Mesendoderm (in vitro differentiated cells): ENCODE measurements at regions not wholly inside any gene's neighbourhood (a gene's known extent, or its start where the extent isn't known, plus 50 kb on each side); places are given as distances from the start of the nearest gene placed in this dataset.
A peak's percentile ranks its signal among the peaks of the same experiment; 100 is the strongest.

Experiments used
- DNase-seq: peaks from one replicate; pipeline ENCODE4 v3.0.0; 2013
- H2AK5ac ChIP-seq: 2 replicates; pipeline ENCODE4 v1.6.1; 2013; ENCODE audit warnings: low read length, inconsistent platforms
- H2BK120ac ChIP-seq: 2 replicates; pipeline ENCODE4 v1.6.1; 2013; ENCODE audit warnings: low read depth, mild to moderate bottlenecking, low read length, moderate library complexity, mixed read lengths
- H2BK15ac ChIP-seq: replicated peaks from 2 replicates; pipeline ENCODE4 v1.6.1; 2013; ENCODE audit warnings: low read depth, mild to moderate bottlenecking, moderate library complexity
- H2BK5ac ChIP-seq: 2 replicates; pipeline ENCODE4 v1.6.1; 2013; ENCODE audit warnings: low read length, inconsistent platforms
- H3K18ac ChIP-seq: 2 replicates; pipeline ENCODE4 v1.6.1; 2013; ENCODE audit warnings: mild to moderate bottlenecking, low read length, mixed read lengths
- H3K23ac ChIP-seq: one replicate; pipeline ENCODE4 v1.6.1; 2013; ENCODE audit warnings: low read length
- H3K27ac ChIP-seq: 2 replicates; pipeline ENCODE4 v1.5.1; 2013; ENCODE audit warnings: low read depth, mild to moderate bottlenecking, inconsistent platforms, low read length, moderate library complexity
- H3K27me3 ChIP-seq: 2 replicates; pipeline ENCODE4 v1.6.1; 2013; ENCODE audit warnings: low read length, control low read depth, mild to moderate bottlenecking, inconsistent platforms; ENCODE audit not compliant: insufficient read depth, poor library complexity
- H3K36me3 ChIP-seq: 2 replicates; pipeline ENCODE4 v1.6.1; 2013; ENCODE audit warnings: low read length, inconsistent platforms; ENCODE audit not compliant: control insufficient read depth, insufficient read depth
- H3K4ac ChIP-seq: one replicate; pipeline ENCODE4 v1.6.1; 2013; ENCODE audit warnings: low read depth, mild to moderate bottlenecking, low read length, moderate library complexity
- H3K4me1 ChIP-seq: 2 replicates; pipeline ENCODE4 v1.6.1; 2013; ENCODE audit warnings: low read depth, low read length, inconsistent platforms; ENCODE audit not compliant: control insufficient read depth
- H3K4me2 ChIP-seq: 2 replicates; pipeline ENCODE4 v1.6.1; 2013; ENCODE audit warnings: low read length
- H3K4me3 ChIP-seq: 2 replicates; pipeline ENCODE4 v1.5.1; 2013; ENCODE audit warnings: mild to moderate bottlenecking, low read length
- H3K56ac ChIP-seq: one replicate; pipeline ENCODE4 v1.6.1; 2013; ENCODE audit warnings: low read length
- H3K79me1 ChIP-seq: 2 replicates; pipeline ENCODE4 v1.6.1; 2013; ENCODE audit warnings: low read length, inconsistent platforms
- H3K79me2 ChIP-seq: 2 replicates; pipeline ENCODE4 v1.6.1; 2013; ENCODE audit warnings: mild to moderate bottlenecking, low read length; ENCODE audit not compliant: control insufficient read depth, insufficient read depth
- H3K9ac ChIP-seq: 2 replicates; pipeline ENCODE4 v1.6.1; 2013; ENCODE audit warnings: low read length, inconsistent platforms
- H4K5ac ChIP-seq: one replicate; pipeline ENCODE4 v1.6.1; 2013; ENCODE audit warnings: low read length
- H4K8ac ChIP-seq: one replicate; pipeline ENCODE4 v1.6.1; 2013; ENCODE audit warnings: low read depth, mild to moderate bottlenecking, control low read depth, low read length, moderate library complexity
- WGBS: extraction: QIAGEN DNeasy Blood & Tissue Kit; methylation state at CpG from one replicate; pipeline ENCODE4 v1.1.7; 2013; ENCODE audit warnings: low lambda C conversion rate, missing lambda C conversion rate; ENCODE audit not compliant: insufficient coverage; ENCODE audit errors: extremely low coverage; 5-methylcytosine and 5-hydroxymethylcytosine counted together

DNA sequence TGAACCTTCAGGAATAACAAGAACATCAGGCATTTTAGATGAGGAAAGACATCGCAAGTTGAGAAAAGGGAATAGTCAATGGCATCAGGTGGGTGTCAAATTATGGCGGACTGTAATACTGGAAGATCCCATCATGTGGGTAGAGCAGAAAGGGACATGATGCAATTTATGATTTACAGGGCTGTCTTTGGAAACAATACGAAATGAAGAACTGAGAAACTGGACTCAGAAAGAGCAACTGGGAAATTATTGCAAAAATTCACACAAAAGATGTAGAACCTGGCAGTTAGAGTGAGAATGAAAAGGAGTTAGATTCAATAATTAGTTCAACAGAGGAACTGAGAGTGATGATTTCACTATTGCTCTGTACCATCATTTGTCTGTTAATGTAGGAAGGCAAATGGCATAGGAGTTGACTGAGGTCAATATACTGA lies 1635.0 kb upstream of the ACVR2A start:
- no CpG with 5 or more reads among the region's 3 CpGs for WGBS

DNA sequence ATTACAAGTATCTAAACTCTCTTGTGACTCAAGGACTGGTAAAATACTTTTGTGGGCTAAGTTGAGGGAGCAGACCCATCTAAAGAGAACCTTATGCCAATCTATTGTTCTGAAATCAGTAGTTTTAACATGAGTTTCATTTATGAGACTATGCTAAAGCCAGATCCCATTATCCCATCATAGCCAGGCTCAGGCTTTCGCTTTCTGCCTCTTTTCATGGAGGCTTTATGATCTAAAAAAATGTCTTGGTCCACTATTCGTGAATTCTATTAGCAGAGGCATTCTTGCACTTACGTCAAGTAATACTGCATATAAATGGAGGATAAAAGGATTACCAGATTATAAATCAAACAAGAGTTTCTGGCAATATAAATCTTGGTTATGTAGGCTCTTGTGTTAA lies 1636.9 kb upstream of the ACVR2A start:
- H3K9ac ChIP-seq = no peak overlapping the region
- H2AK5ac ChIP-seq = no peak overlapping the region
- no peak overlapping the region for H4K8ac ChIP-seq
- no peaks in the 10 kb centered on the region for H3K27me3 ChIP-seq
- H3K27ac ChIP-seq = no peak overlapping the region
- no peak overlapping the region for H3K56ac ChIP-seq
- H3K79me2 ChIP-seq = no peaks in the 10 kb centered on the region
- no peak overlapping the region for H3K4ac ChIP-seq
- no CpG with 5 or more reads among the region's 3 CpGs for WGBS
- H3K36me3 ChIP-seq = no peaks in the 10 kb centered on the region
- no peak overlapping the region for H2BK15ac ChIP-seq
- no peak overlapping the region for H3K18ac ChIP-seq
- no peaks in the 10 kb centered on the region for H3K4me1 ChIP-seq
- no peak overlapping the region for H2BK120ac ChIP-seq
- H3K4me3 ChIP-seq = no peak overlapping the region
- no peak overlapping the region for H3K4me2 ChIP-seq
- no peak overlapping the region for H2BK5ac ChIP-seq
- H4K5ac ChIP-seq = no peak overlapping the region
- DNase-seq = no peak
- H3K79me1 ChIP-seq = no peaks in the 10 kb centered on the region
- no peak overlapping the region for H3K23ac ChIP-seq

More for the DNA sequence above, 1635.0 kb upstream of the ACVR2A start:
- H3K79me1 ChIP-seq = no peaks in the 10 kb centered on the region
- H3K4me3 ChIP-seq = no peak overlapping the region
- no peaks in the 10 kb centered on the region for H3K4me1 ChIP-seq
- H3K36me3 ChIP-seq = no peaks in the 10 kb centered on the region
- H2BK15ac ChIP-seq = no peak overlapping the region
- DNase-seq = no peak
- H4K5ac ChIP-seq = no peak overlapping the region
- no peak overlapping the region for H3K9ac ChIP-seq
- H3K23ac ChIP-seq = no peak overlapping the region
- H3K56ac ChIP-seq = no peak overlapping the region
- H2BK5ac ChIP-seq = no peak overlapping the region
- no peaks in the 10 kb centered on the region for H3K27me3 ChIP-seq
- no peak overlapping the region for H3K27ac ChIP-seq
- no peak overlapping the region for H3K4ac ChIP-seq
- no peak overlapping the region for H3K4me2 ChIP-seq
- no peak overlapping the region for H4K8ac ChIP-seq
- no peak overlapping the region for H2AK5ac ChIP-seq
- H3K18ac ChIP-seq = no peak overlapping the region
- H2BK120ac ChIP-seq = no peak overlapping the region
- no peaks in the 10 kb centered on the region for H3K79me2 ChIP-seq

DNA sequence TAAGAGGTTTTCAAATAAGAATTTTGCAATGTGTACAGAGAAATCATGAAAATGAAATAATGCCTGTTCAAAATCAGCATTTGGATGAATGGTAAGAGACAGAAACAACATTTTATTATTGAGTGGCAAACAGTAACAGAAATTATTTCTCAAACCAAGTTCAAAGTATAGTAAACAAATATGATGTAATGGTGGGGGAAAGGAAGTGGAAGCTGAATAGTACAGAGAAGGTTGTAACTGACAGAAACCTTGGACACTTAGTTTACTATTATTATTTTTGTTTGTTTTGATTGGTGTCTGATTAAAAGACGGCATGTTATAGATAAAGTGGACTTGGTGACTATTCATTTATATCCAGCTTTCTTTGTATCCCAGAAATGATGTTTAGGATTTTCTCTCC lies 1637.4 kb upstream of the ACVR2A start:
- Histone ChIP-seq H4K8ac (no peak overlapping the region), H3K23ac (no peak overlapping the region), H3K4me2 (no peak overlapping the region), H3K79me2 (no peaks in the 10 kb centered on the region), H2BK120ac (no peak overlapping the region), H3K4me3 (no peak overlapping the region), H2BK5ac (no peak overlapping the region), H3K27me3 (no peaks in the 10 kb centered on the region), H3K9ac (no peak overlapping the region), H4K5ac (no peak overlapping the region), H2AK5ac (no peak overlapping the region), H3K79me1 (no peaks in the 10 kb centered on the region), H3K18ac (no peak overlapping the region), H3K36me3 (no peaks in the 10 kb centered on the region), H3K4ac (no peak overlapping the region), H2BK15ac (no peak overlapping the region), H3K27ac (no peak overlapping the region), H3K56ac (no peak overlapping the region), H3K4me1 (no peaks in the 10 kb centered on the region)
- DNase-seq = no peak
- WGBS = no CpG with 5 or more reads among the region's 1 CpG

DNA sequence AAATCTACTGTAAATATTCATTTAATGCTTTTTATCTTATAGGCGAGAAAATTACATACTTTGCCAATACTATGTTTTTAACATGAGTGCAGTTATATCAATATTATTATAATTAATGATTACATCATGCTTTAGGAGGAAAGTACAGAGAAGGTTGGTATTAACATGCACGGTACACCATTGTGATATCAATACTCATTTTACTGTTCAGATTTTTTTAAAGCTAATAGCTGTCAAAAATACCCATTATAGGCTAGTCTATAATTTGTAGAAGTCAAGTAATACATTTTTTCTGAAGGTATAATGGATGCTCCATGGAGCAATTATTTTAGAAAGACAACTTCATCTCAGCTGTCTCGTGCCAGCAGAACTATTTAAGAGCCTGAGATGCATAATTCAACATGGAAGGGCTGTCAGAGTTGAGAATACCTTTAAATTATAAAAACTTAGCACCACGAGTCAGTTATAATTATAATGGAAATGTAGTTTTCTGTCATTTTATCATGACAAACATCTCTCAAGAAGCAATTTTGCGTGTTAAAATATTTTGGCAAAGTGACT lies 1641.7 kb upstream of the ACVR2A start:
- Histone ChIP-seq H3K4ac (no peak overlapping the region), H3K79me1 (no peaks in the 10 kb centered on the region), H3K4me2 (no peak overlapping the region), H3K4me3 (no peak overlapping the region), H3K18ac (no peak overlapping the region), H2AK5ac (no peak overlapping the region), H3K23ac (no peak overlapping the region), H4K5ac (no peak overlapping the region), H2BK15ac (no peak overlapping the region), H3K36me3 (no peaks in the 10 kb centered on the region), H2BK120ac (no peak overlapping the region), H3K4me1 (no peaks in the 10 kb centered on the region), H2BK5ac (no peak overlapping the region), H3K56ac (no peak overlapping the region), H3K27ac (no peak overlapping the region), H3K9ac (no peak overlapping the region), H3K79me2 (no peaks in the 10 kb centered on the region), H3K27me3 (no peaks in the 10 kb centered on the region), H4K8ac (no peak overlapping the region)
- WGBS = no CpG with 5 or more reads among the region's 5 CpGs
- DNase-seq = no peak

DNA sequence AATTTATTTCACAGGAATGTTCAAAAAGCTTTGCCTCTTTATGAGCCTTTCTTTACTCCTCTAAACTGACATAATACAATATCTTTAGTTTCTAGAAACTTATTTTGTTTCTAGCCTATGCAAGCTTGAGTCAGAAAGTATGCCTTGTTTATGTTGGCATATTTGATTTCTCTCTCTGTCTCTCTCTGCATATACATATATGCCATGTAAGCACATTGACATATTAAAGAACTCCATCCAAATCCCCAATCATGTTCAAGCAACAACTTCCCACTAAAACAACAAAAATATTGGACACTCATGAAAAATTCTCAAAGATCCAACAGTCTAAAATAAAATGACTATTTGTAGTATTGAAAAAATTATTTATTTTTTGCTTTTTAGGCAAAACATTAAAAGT lies 1651.2 kb upstream of the ACVR2A start:
- no peak overlapping the region for H4K8ac ChIP-seq
- DNase-seq = no peak
- no peak overlapping the region for H2BK5ac ChIP-seq
- no peak overlapping the region for H3K23ac ChIP-seq
- H3K4me2 ChIP-seq = no peak overlapping the region
- no peak overlapping the region for H3K27ac ChIP-seq
- H2BK120ac ChIP-seq = no peak overlapping the region
- H3K9ac ChIP-seq = no peak overlapping the region
- H2AK5ac ChIP-seq = no peak overlapping the region
- no peaks in the 10 kb centered on the region for H3K4me1 ChIP-seq
- H3K79me2 ChIP-seq = no peaks in the 10 kb centered on the region
- no peak overlapping the region for H3K18ac ChIP-seq
- no peak overlapping the region for H4K5ac ChIP-seq
- H3K56ac ChIP-seq = no peak overlapping the region
- no peaks in the 10 kb centered on the region for H3K27me3 ChIP-seq
- H3K36me3 ChIP-seq = no peaks in the 10 kb centered on the region
- no peak overlapping the region for H2BK15ac ChIP-seq
- no peak overlapping the region for H3K4ac ChIP-seq
- H3K4me3 ChIP-seq = no peak overlapping the region
- H3K79me1 ChIP-seq = no peaks in the 10 kb centered on the region

DNA sequence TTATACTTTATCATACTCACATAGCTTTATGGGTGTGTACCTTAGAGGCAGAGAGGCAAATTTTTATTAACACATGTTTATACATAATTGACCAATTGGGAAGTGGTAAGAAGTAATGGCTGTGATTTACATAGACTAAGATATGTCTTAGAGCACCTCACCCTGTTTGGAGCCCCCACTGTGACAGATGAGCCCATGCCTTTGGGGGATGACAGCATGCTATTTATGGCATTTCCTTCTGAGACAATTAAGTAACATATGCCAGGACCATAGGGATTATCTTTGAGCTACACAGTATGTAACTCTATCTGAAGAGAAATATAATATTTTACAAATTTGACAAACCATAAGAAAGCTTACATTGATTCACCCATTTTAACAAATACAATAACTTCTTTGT lies 1655.3 kb upstream of the ACVR2A start:
- Histone ChIP-seq H4K5ac (no peak overlapping the region), H2BK5ac (no peak overlapping the region)

More for the DNA sequence above, 1655.3 kb upstream of the ACVR2A start:
- H4K8ac ChIP-seq = no peak overlapping the region
- no peak overlapping the region for H2BK120ac ChIP-seq
- H3K4me3 ChIP-seq = no peak overlapping the region
- H3K23ac ChIP-seq = no peak overlapping the region
- no peaks in the 10 kb centered on the region for H3K4me1 ChIP-seq
- no peaks in the 10 kb centered on the region for H3K79me2 ChIP-seq
- no peak overlapping the region for H3K18ac ChIP-seq
- no peaks in the 10 kb centered on the region for H3K27me3 ChIP-seq
- no peaks in the 10 kb centered on the region for H3K79me1 ChIP-seq
- H3K27ac ChIP-seq = no peak overlapping the region
- no peaks in the 10 kb centered on the region for H3K36me3 ChIP-seq
- H3K4me2 ChIP-seq = no peak overlapping the region
- peak; percentile 46 for DNase-seq
- no peak overlapping the region for H2BK15ac ChIP-seq
- no peak overlapping the region for H2AK5ac ChIP-seq
- no peak overlapping the region for H3K9ac ChIP-seq
- H3K4ac ChIP-seq = no peak overlapping the region
- H3K56ac ChIP-seq = no peak overlapping the region
